ENCODE measurements at regions not wholly inside any gene's neighbourhood (a gene's known extent, or its start where the extent isn't known, plus 50 kb on each side); places are given as distances from the start of the nearest gene placed in this dataset.

GRCh38 chr2:140154706-140155105 lies 1374.5 kb upstream of the NXPH2 start:
- H3K9me1 ChIP-seq (ENCODE audit: control insufficient read depth, extremely low read depth, insufficient read depth, low read length), result no peaks in the 10 kb centered on the region
- no peaks in the 10 kb centered on the region for H4K20me1 ChIP-seq (ENCODE audit: control insufficient read depth, extremely low read depth, insufficient read depth, low read length)
- no peak overlapping the region for H3K4me2 ChIP-seq (ENCODE audit: control insufficient read depth, extremely low read depth, insufficient read depth, low read depth, low read length)
- no peaks in the 10 kb centered on the region for H3K27me3 ChIP-seq (ENCODE audit: control insufficient read depth, extremely low read depth, insufficient read depth, low read length)
- no peak for FAIRE-seq
- dilution Hi-C loops (cut with MboI; ENCODE audit: extremely low pct_ligation_motif_present, low sequenced_read_pairs), result no loop called here
- H3K9ac ChIP-seq (ENCODE audit: control insufficient read depth, extremely low read depth, insufficient read depth, low read length), result no peak overlapping the region
- H3K27ac ChIP-seq (ENCODE audit: control insufficient read depth, insufficient read depth, low read length), result no peak overlapping the region
- H3K4me1 ChIP-seq (ENCODE audit: control insufficient read depth, extremely low read depth, insufficient read depth, low read length), result no peaks in the 10 kb centered on the region
- no peaks in the 10 kb centered on the region for H3K79me2 ChIP-seq (ENCODE audit: control insufficient read depth, insufficient read depth, low read length)
- DNase-seq (ENCODE audit: low read depth, low spot score), result no peak
- H2AFZ ChIP-seq (ENCODE audit: control insufficient read depth, low read length), result no peak overlapping the region
- TF ChIP-seq CTCF (optimal IDR thresholded peaks at IDR 0.05 in 1 of 3, IDR thresholded peaks at IDR 0.05 in 1 of 3, conservative IDR thresholded peaks at IDR 0.05 in 1 of 3; ENCODE audit: extremely low read depth in 1 of 3, insufficient read depth in 2 of 3, low read length in 3 of 3), result no peak
- TF ChIP-seq EZH2 (IDR thresholded peaks at IDR 0.05; ENCODE audit: low read length), result no peak
- H3K36me3 ChIP-seq (ENCODE audit: control insufficient read depth in 2 of 2, extremely low read depth in 1 of 2, insufficient read depth in 2 of 2, low read length in 2 of 2), result no peaks in the 10 kb centered on the region
- H3K9me3 ChIP-seq (ENCODE audit: control insufficient read depth, low read depth, low read length), result no peaks in the 10 kb centered on the region
- no peak overlapping the region for H3K4me3 ChIP-seq (ENCODE audit: control insufficient read depth in 2 of 3, extremely low read depth in 1 of 3, insufficient read depth in 2 of 3, low read depth in 1 of 3, low read length in 3 of 3)

- TF ChIP-seq CTCF (optimal IDR thresholded peaks at IDR 0.05 in 1 of 3, IDR thresholded peaks at IDR 0.05 in 1 of 3, conservative IDR thresholded peaks at IDR 0.05 in 1 of 3; ENCODE audit: extremely low read depth in 1 of 3, insufficient read depth in 2 of 3, low read length in 3 of 3), result no peak
- no peak for TF ChIP-seq EZH2 (IDR thresholded peaks at IDR 0.05; ENCODE audit: low read length)
- no peak for FAIRE-seq
These were observed 1374.1 kb upstream of the NXPH2 start for GRCh38 chr2:140154271-140154670.

More at GRCh38 chr2:140154271-140154670, 1374.1 kb upstream of the NXPH2 start:
- H3K79me2 ChIP-seq (ENCODE audit: control insufficient read depth, insufficient read depth, low read length), result no peaks in the 10 kb centered on the region
- H2AFZ ChIP-seq (ENCODE audit: control insufficient read depth, low read length), result no peak overlapping the region
- H3K4me3 ChIP-seq (ENCODE audit: control insufficient read depth in 2 of 3, extremely low read depth in 1 of 3, insufficient read depth in 2 of 3, low read depth in 1 of 3, low read length in 3 of 3), result no peak overlapping the region
- no peaks in the 10 kb centered on the region for H4K20me1 ChIP-seq (ENCODE audit: control insufficient read depth, extremely low read depth, insufficient read depth, low read length)
- H3K9ac ChIP-seq (ENCODE audit: control insufficient read depth, extremely low read depth, insufficient read depth, low read length), result no peak overlapping the region
- H3K4me2 ChIP-seq (ENCODE audit: control insufficient read depth, extremely low read depth, insufficient read depth, low read depth, low read length), result no peak overlapping the region
- no peaks in the 10 kb centered on the region for H3K9me3 ChIP-seq (ENCODE audit: control insufficient read depth, low read depth, low read length)
- H3K4me1 ChIP-seq (ENCODE audit: control insufficient read depth, extremely low read depth, insufficient read depth, low read length), result no peaks in the 10 kb centered on the region
- no peaks in the 10 kb centered on the region for H3K9me1 ChIP-seq (ENCODE audit: control insufficient read depth, extremely low read depth, insufficient read depth, low read length)
- dilution Hi-C loops (cut with MboI; ENCODE audit: extremely low pct_ligation_motif_present, low sequenced_read_pairs), result no loop called here
- DNase-seq (ENCODE audit: low read depth, low spot score), result no peak
- H3K36me3 ChIP-seq (ENCODE audit: control insufficient read depth in 2 of 2, extremely low read depth in 1 of 2, insufficient read depth in 2 of 2, low read length in 2 of 2), result no peaks in the 10 kb centered on the region
- H3K27ac ChIP-seq (ENCODE audit: control insufficient read depth, insufficient read depth, low read length), result no peak overlapping the region
- H3K27me3 ChIP-seq (ENCODE audit: control insufficient read depth, extremely low read depth, insufficient read depth, low read length), result no peaks in the 10 kb centered on the region
